GM18873 (cell line): ENCODE measurements at regions not wholly inside any gene's neighbourhood (a gene's known extent, or its start where the extent isn't known, plus 50 kb on each side); places are given as distances from the start of the nearest gene placed in this dataset.

Experiments used
- ATAC-seq: cut with Tn5 transposase; IDR thresholded peaks from one replicate; pipeline ENCODE4 v1.9.1; 2021; ENCODE audit warnings: mild to moderate bottlenecking, moderate library complexity, moderate number of reproducible peaks; ENCODE audit not compliant: unreplicated experiment, low FRiP score

DNA sequence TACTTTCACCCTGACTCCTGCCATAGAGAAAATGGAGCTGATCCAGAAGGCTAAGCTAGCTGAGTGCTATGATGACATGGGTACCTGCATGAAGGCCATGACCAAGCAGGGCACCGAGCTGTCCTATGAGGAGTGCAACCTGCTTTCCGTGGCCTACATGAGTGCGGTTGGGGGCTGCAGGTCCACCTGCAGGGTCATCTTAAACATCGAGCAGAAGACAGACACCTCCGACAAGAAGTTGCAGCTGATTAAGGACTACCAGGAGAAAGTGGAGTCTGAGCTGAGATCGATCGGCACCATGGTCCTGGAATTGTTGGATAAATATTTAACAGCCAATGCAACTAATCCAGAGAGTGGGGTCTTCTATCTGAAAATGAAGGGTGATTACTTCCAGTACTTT lies 438.0 kb downstream of the TMA16 start:
- ATAC-seq, result no peak

DNA sequence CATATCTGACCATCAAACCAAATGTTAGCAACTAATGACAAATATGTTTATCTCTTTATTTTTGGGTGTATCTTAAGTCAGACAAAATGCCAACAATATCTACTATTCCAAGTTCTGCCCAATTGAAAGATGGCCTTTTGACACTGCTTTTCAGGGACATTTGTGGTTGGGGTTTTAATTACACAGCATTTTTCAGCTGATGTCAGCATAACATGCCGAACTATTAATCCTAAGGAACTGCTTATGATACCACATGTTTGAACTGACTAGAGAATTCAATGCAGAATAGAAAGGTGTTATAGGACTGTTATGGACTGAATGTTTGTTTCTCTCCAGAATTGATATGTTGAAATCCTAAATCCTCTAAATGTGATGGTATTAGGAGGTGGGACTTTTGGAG lies 445.1 kb downstream of the TMA16 start:
- no peak for ATAC-seq

DNA sequence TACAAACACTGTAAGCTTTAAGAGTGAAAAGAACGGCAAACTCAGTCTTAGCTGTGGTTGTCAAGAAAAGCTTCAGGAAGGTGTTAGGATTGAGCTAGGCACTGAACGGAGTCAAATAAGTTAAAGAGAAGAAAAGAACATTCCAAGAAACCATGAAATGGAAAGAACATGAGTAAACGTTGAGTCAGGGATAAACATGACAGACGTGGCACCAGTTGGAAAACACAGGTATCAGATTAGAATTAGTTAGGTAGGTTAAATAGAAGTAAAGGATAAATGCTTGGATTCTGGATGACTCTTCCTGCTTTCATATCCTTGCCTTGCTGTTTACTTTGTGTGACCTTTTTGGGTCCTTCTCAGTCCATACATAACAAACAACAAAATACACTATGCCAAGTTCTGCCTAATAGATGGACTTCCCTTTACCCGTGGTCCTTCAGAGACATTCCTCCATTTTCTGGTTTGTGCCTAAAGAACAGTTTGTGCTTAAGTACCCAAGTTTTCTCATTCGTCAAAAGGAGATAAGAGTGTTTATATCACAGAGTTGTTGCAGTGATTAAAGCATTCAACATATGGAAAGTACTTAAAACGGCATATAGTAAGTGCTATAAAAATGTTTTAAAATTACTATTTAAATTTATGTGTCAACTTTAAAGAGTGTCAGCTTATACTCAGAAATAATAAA lies 446.9 kb downstream of the TMA16 start:
- ATAC-seq, result no peak

DNA sequence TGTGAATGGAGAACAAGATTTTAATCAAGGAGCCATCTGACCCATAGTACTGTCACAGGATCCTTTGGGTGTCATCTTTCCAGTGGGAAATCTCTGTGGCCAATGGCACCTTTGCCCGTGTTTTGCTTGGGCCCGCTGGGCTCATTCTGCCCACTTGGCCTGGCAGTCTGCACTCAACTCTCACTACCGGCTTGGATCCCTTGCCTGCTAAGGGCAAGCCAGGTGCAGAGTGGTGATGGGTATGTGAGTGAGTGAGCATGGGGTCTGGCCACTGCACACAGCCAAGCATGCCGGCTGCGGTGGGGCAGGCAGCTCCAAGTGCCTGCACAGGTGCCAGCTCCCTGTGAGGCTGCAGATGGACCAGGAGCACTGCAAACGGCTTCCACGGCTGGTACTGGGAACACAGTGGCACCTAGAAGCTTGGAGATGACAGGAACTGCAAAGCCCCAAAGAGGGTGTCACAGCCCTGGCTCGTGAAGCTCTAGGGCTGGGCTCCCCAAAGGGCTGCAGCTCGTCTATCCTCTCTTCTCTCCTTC lies 454.5 kb downstream of the TMA16 start:
- no peak for ATAC-seq

DNA sequence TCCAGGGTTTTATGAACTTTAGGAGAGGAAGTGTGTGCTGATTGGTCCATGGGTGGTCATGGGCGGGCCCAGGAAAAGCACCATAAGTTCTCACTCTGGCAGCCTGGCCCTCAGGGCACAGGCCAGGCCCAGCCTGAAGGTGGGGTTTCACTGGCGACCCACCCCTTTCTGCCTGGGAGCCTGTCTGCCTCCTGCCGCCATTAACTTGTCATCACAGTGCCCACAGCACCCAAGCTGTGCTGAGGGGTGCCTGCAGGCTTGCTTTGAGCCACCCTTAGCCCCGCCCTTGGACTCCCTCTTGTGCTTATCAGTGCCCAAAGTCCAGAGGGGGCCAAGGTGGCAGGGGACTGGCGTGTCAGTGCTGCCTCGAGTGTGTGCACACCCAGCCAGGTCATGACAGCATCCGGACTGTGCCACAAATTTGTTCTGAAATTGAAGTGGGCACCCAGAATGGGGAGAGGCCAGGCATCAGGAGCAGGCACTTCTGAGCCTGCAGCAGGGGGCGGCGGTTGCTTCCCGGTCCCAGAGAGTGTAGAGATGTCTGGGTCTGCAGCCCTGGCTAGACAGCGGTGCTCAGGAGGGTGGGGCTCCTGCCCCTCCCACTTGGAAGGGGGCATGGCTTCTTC lies 455.6 kb downstream of the TMA16 start:
- ATAC-seq, result no peak

DNA sequence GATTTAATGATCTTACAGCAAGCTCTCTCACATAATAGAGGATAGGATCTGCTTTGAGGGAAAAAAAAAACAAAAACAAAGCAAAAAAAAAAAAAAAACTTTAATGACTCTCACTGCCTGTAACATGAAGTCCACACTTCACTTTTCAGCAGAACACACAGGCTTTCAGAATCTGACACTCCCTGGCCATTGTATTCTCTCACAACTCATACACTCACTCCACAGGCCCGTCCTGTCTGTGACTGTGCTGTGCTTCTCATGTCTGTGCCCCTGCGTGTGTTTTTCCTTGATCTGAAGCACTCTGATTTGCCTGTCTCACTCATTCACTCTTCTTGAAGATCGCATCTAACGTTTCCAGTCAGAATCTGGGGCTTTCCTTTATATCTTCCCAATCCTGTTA lies 460.8 kb downstream of the TMA16 start:
- no peak for ATAC-seq

DNA sequence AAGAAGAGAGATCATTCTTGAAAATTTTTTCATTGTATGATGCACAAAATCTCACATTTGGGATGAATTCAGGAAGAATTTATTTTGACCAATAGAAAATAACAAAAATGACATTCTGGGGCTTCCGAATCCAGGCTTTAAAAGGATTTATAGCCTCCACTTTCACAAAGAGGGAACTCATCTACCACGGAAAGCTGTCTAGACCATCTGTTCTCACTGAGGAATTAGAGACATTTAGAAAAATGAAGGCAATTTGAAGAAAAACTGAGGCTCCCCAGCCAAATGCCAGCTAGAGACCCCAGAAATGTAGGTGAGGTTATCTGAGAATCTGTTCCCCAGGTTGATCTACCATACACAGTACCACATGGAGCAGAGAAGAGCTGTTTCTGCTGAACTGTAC lies 464.3 kb downstream of the TMA16 start:
- ATAC-seq, result no peak

DNA sequence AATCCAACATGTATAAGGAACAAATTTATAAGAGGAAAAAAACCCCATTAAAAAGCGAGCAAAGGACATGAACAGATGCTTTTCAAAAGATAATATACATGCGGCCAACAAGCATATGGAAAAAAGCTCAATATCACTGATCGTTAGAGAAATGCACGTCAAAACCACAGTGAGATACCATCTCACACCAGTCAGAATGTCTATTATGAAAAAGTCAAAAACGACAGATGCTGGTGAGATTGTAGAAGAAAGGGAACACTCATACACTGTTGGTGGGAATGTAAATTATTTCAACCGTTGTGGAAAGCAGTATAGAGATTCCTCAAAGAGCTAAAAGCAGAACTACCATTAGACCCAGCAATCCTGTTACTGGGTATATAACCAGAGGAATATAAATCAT lies 465.4 kb downstream of the TMA16 start:
- ATAC-seq, result no peak

DNA sequence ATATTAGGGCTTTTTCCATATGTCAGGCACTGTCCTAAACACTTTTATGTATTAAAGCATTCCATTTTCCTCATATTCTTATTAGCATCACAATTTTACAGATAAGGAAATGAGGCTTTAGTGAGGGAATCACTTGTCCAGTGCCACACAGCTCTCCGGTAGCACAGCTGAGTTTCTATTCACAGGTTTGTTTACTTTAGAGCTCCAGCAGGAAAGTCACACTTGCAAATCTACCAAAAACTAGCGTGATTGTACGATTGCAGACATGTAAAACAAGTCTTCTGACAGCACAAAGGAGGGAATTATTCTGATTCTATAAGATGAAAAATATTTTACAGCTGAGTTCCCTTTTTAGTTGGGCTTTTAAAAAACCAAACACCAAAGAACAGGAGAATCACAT lies 472.1 kb downstream of the TMA16 start:
- no peak for ATAC-seq

DNA sequence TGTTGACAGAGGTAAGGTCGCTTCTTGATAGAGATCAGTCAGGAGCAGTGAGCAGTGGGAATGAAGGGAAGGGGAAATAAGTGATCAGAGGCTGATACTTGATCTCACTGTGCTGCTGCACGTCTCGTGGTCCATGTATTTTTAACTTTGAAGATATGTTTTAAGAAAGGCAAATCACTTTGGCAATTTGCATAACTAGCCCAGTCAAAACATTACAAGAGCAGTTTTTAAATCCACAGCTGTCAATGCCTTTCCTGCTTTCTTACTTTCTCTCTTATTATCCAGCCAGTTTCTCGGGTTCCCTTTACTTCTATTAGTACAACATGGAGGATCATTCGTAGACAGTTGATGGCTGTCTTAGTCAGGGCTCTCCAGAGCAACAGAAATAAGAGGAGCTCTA lies 472.8 kb downstream of the TMA16 start:
- ATAC-seq, result peak; percentile 69

DNA sequence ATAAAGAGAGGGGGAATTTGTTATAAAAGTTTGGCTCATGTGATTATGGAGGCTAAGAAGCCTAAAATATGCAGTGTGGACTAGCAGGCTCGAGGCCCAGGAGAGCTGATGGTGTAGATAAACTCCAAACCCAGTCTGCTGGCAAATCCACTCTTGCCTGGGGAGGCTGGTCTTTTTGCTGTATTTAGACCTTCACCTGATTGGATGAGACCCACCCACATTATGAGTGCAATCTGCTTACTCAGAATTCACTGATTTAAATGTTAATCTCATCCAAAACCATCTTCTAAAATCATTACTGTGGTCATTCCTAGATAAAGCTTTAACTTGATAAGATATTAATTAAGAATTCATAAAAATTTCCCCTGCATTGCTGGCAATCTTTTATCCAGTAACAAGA lies 473.2 kb downstream of the TMA16 start:
- no peak for ATAC-seq

DNA sequence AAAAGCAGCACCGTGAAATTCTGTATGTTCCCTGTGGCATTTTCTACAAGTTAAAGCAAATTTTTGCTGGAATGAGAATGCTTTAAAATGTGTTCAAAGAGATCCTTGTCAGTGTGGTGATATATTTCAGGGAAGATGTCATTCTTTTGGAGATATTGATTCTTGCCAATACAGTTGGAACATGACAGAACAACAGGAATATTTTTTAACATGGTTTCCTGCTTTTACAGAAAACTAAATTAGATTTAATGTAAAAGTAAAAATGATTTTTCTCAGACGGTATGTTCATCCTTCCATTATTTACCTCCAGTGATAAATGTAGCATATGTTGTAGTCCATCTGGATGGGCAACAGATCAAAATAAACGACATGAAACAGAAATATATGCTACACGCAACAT lies 474.8 kb downstream of the TMA16 start:
- no peak for ATAC-seq

DNA sequence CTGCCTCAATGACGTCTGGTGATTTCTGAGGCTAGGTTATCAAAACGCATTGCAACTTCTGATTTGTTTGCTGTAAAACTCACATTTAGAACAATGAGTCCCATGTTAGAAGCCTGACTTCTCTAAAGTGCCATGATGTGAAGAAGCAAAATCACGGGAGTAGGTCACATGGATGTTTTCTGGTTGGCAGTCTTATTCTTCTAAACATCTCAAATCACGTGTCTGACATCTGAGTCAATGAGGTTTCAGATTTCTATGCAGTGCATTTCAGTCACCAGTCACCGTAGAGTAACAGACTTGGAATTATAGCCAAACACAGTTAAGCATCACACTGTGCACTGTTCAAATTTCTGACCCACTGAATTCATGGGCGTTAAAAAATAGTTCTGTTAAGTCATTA lies 482.1 kb downstream of the TMA16 start:
- ATAC-seq, result no peak

DNA sequence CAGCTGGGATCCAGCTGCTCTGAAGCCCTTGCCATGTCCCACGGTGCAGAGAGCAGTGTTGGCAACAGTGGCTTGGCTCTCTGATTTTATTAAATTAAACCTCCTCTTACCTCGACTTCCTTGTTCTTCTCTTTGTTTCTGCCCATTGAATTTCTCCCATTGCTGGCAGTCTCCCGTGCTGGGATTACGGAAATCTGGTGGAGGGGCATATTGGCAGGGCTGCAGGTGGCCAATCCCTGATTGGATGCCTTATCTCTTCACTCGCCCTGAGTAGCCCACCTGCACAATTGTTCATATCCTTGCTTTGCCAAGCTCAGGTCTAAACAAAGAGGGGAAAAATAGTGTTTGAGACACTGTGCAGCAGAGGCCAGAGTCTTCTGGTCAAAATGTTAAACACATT lies 493.9 kb downstream of the TMA16 start:
- no peak for ATAC-seq

DNA sequence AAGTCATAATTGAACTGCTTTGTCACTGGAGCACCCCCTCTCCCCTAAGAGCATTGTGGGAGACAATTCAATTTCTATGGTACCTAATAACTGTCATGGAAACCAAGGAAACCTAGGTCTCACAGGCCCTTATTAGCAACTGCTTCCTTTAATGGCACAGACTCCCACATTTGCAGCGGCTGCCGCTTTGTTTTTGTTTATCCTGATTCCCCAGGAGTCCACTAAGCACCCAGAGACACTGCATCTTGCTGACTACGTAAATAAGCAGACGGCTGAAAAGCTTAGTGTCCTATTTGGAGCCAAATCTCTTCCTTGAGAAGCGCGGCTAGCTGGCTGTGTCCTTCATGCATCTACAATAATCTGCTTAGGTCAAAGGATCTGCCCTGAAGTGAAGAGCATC lies 494.4 kb downstream of the TMA16 start:
- no peak for ATAC-seq

DNA sequence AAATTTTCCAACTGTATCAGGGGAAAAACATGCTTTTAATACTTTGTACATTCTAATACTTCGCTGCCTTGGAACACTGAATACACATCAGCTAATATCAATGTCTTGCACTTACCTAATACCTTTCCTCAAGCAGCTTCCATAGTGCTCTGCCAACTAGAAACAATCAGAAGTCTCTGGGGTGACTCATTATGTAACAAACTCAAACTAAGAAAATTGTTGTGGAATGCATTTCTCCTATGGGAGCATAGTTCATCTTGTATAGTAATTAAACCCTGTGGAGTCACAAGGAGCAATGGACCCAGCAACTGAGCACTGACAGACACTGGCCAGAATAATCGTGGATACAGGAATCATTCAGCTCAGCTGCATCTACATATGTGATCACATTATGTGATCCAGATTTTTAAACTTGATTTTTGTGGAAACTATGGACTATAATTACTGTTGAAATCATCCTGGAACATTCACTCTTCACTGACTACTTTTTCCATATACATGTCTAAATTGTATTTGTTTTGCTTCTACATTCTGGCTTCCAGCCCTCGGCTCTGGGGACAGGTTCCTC lies 496.9 kb downstream of the TMA16 start:
- ATAC-seq, result no peak

DNA sequence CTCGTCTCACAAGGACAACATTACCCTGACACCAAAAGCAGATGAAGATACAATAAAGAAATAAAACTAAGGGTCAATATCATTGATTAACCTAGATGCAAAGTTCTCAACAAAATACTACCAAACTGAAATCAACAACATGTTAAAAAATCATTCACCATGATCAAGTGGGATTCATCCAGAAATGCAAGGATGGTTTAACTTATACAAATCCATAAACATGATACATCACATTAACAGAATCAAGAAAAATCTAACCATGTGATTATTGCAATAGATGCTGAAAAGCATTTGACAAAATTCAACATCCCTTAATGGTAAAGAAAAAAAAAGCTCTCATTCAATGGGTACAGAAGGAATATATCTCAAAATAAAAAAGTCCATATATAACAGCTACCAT lies 514.9 kb downstream of the TMA16 start:
- ATAC-seq, result no peak

DNA sequence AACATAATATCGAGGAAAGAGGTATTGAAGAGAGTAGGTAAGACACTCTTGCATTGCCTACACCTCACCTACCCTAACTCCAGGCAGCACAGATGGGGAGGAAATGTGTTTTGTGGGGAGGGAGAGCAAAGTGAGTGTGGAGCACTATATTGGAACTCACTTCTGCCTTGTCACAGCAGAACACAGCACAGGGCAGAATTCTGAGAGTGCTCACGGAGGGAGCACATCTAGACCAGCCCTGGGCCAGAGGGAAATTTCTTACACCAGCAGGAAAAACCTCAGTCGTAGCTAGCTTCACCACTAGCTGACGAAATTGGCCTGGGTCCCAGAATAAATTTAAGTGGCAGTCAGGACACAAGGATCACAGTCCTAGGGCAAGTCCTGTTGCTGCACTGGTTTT lies 517.3 kb downstream of the TMA16 start:
- ATAC-seq, result no peak

DNA sequence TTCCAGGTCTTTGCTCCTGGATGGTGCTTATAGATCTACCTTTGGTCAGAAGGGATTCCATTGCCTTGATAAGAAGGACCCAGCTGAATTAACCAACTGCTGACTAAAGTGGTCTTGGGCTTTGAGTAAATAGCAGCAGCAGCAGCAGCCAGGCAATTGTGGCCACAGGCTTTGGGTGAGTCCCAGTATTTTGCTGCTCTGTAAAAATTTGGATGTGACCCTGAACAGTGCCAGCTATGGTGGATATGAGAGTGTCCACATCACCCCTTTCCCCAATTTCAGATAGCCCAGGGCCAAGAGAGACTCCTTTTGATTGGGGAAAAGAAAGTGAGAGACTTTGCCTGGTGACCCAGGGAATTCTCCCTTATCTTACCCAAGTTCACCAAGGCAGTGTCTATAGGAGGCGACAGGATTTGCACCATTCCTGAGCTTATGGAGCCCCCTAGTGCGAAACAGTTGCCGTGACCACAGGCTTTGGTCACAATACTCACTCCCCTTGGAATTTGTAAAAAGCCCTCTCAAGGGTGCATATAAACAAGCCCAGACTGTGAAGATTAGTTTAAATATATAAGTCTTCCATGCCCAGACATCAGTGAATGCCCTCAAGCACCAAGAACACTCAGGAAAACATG lies 518.0 kb downstream of the TMA16 start:
- ATAC-seq, result peak; percentile 74

DNA sequence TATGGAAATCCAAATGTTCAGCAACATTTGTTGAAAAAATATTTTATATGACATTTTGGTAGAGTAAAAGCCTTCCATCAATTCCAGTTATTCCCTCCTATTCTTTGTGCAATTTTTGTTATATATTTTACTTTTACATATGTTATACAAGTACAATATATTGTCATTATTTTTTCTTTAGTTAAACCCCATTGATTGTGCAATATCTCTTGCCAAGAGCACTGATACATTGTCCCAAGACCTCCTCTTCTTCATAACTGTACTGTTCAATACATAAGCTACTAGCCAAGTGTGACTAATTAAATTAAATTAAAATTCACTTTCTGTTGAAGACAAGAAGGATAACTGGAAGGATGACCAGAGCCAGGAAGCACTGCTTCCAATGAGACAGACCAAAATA lies 527.5 kb downstream of the TMA16 start:
- ATAC-seq, result no peak

DNA sequence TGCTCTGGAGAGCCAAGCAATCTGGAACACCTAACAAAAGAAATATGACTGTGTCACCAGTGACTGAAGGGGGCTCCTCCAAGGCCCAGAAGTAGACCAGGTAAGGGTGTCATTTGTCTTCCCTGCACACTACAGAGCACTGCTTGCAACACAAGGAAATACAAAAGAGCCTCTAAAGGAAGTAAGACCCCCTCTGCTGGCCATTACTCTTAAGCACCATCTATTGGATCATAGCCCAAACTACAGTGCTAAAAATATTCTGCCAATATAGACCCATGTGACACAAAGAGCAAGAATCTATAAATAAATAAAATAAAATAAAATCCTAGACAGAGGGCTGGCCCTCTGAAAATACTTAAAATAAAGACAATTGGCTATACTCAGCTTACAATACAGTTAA lies 528.7 kb downstream of the TMA16 start:
- no peak for ATAC-seq

DNA sequence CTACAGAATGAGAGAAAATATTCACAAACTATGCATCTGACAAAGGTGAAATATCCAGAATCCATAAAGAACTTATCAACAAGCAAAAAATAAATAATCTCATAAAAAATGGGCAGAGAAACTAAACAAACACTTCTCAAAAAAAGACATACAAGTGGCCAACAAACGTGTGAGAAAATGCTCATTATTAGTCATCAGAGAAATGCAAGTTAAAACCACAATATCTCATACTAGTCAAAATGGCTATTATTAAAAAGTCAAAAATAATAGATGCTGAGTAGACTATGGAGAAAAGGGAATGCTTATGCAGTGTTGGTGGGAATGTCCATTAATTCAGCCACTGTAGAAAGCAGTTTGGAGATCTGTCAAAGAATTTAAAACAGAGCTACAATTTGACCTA lies 533.3 kb downstream of the TMA16 start:
- ATAC-seq, result no peak
